ENCODE measurements at regions not wholly inside any gene's neighbourhood (a gene's known extent, or its start where the extent isn't known, plus 50 kb on each side); places are given as distances from the start of the nearest gene placed in this dataset.

DNA sequence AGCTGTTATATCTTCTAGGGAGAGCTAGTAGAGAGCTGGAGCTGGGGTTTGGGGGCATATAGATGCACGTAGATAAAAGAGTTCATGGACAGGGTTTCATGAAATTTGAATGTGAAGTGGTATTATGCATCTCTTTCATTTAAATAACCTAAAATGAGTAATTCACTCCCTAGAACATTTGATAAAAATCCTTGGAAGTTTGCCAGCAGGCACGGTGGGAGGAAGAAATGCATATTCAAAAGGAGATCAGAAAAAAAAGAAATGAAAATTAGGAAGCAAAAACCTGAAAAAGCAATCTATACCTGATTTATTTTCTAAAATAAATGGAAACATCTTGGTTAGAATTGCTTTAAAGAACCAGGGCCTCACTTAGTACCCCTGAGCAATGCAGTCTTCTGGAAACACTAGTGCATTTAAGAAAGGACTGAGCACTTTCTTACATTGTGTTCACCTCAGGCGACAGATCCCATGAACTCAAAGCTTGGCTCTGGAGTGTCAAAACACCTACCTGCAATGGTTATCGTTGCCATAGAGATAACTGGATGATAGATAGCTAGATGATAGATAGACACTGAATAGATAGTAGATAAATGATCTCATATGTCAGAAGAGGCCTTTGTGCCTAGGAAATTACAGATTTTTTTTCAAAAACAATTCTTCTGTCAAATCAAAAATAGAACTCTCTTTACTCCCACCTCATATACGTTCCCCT lies 458.6 kb upstream of the THRB start:
- intact Hi-C loops (cut with micrococcal nuclease; ENCODE audit: unreplicated experiment) (no loop called here), in situ Hi-C loops (cut with HindIII; ENCODE audit: low pct_unique_long_range_greater_than_20kb, low sequenced_read_pairs) (no loop called here)
- Histone ChIP-seq H3K4me3 (ENCODE audit: low read depth in 2 of 2, low read length in 2 of 2) (no peak overlapping the region), H3K4me1 (ENCODE audit: control insufficient read depth, insufficient read depth, low read length) (no peaks in the 10 kb centered on the region), H3K27me3 (ENCODE audit: control insufficient read depth, insufficient read depth, low read length) (no peaks in the 10 kb centered on the region), H3K36me3 (ENCODE audit: control insufficient read depth, insufficient read depth, low read length) (no peaks in the 10 kb centered on the region), H3K27ac (ENCODE audit: low read length) (no peak overlapping the region), H3K9me3 (ENCODE audit: control insufficient read depth, insufficient read depth, low read depth, low read length) (no peaks in the 10 kb centered on the region)
- BruUV-seq (replicated peaks): no TSS peak
- CTCF ChIA-PET: no interaction called here
- POLR2A ChIA-PET: no interaction called here
- TF ChIP-seq, protein P1, sequence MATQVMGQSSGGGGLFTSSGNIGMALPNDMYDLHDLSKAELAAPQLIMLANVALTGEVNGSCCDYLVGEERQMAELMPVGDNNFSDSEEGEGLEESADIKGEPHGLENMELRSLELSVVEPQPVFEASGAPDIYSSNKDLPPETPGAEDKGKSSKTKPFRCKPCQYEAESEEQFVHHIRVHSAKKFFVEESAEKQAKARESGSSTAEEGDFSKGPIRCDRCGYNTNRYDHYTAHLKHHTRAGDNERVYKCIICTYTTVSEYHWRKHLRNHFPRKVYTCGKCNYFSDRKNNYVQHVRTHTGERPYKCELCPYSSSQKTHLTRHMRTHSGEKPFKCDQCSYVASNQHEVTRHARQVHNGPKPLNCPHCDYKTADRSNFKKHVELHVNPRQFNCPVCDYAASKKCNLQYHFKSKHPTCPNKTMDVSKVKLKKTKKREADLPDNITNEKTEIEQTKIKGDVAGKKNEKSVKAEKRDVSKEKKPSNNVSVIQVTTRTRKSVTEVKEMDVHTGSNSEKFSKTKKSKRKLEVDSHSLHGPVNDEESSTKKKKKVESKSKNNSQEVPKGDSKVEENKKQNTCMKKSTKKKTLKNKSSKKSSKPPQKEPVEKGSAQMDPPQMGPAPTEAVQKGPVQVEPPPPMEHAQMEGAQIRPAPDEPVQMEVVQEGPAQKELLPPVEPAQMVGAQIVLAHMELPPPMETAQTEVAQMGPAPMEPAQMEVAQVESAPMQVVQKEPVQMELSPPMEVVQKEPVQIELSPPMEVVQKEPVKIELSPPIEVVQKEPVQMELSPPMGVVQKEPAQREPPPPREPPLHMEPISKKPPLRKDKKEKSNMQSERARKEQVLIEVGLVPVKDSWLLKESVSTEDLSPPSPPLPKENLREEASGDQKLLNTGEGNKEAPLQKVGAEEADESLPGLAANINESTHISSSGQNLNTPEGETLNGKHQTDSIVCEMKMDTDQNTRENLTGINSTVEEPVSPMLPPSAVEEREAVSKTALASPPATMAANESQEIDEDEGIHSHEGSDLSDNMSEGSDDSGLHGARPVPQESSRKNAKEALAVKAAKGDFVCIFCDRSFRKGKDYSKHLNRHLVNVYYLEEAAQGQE (IDR thresholded peaks at IDR 0.05; ENCODE audit: insufficient read depth in 1 of 2, low read depth in 2 of 2, low read length in 1 of 2): no peak
- no peak for TF ChIP-seq TCF7L2 (IDR thresholded peaks at IDR 0.05; ENCODE audit: low read depth, low read length)
- no peak for TF ChIP-seq POLR2AphosphoS5 (IDR thresholded peaks at IDR 0.05; ENCODE audit: low read depth, low read length)
- TF ChIP-seq SIN3A (IDR thresholded peaks at IDR 0.05; ENCODE audit: borderline replicate concordance, insufficient read depth, low read depth, low read length): no peak
- TF ChIP-seq, protein P2, sequence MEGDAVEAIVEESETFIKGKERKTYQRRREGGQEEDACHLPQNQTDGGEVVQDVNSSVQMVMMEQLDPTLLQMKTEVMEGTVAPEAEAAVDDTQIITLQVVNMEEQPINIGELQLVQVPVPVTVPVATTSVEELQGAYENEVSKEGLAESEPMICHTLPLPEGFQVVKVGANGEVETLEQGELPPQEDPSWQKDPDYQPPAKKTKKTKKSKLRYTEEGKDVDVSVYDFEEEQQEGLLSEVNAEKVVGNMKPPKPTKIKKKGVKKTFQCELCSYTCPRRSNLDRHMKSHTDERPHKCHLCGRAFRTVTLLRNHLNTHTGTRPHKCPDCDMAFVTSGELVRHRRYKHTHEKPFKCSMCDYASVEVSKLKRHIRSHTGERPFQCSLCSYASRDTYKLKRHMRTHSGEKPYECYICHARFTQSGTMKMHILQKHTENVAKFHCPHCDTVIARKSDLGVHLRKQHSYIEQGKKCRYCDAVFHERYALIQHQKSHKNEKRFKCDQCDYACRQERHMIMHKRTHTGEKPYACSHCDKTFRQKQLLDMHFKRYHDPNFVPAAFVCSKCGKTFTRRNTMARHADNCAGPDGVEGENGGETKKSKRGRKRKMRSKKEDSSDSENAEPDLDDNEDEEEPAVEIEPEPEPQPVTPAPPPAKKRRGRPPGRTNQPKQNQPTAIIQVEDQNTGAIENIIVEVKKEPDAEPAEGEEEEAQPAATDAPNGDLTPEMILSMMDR (IDR thresholded peaks at IDR 0.05): no peak
- DNase-seq (ENCODE audit: low read depth, low spot score): no peak
- ATAC-seq: no peak

DNA sequence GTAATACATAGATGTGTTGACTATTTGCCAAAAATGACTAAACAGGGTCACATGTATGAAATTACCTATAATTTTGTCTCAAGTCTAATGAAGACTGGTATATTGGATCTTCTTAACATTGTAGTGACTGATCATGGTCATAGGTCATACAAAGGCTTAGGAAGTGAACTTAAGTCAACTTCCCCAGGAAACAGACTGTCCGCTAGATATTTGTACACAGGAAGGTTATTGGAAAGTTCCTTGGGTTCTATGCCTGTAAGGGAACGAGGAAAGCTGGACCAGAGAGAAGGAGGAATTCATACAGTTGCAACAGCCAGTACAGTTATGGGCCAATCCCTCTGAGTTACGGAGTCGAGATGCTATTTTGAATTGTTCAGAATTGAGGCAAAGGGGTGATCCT lies 462.0 kb upstream of the THRB start:
- no peaks in the 10 kb centered on the region for H3K36me3 ChIP-seq (ENCODE audit: control insufficient read depth, insufficient read depth, low read length)
- POLR2A ChIA-PET: no interaction called here
- intact Hi-C loops (cut with micrococcal nuclease; ENCODE audit: unreplicated experiment) (no loop called here), in situ Hi-C loops (cut with HindIII; ENCODE audit: low pct_unique_long_range_greater_than_20kb, low sequenced_read_pairs) (no loop called here)
- CTCF ChIA-PET: no interaction called here
- DNase-seq (ENCODE audit: low read depth, low spot score) (no peak), ATAC-seq (no peak)
- H3K4me3 ChIP-seq (ENCODE audit: low read depth in 2 of 2, low read length in 2 of 2): no peak overlapping the region
- H3K4me1 ChIP-seq (ENCODE audit: control insufficient read depth, insufficient read depth, low read length): no peaks in the 10 kb centered on the region
- TF ChIP-seq, protein P2 (IDR thresholded peaks at IDR 0.05): no peak
- TF ChIP-seq SIN3A (IDR thresholded peaks at IDR 0.05; ENCODE audit: borderline replicate concordance, insufficient read depth, low read depth, low read length) (no peak), TCF7L2 (IDR thresholded peaks at IDR 0.05; ENCODE audit: low read depth, low read length) (no peak), POLR2AphosphoS5 (IDR thresholded peaks at IDR 0.05; ENCODE audit: low read depth, low read length) (no peak)
- TF ChIP-seq, protein P1 (IDR thresholded peaks at IDR 0.05; ENCODE audit: insufficient read depth in 1 of 2, low read depth in 2 of 2, low read length in 1 of 2): no peak
- no peaks in the 10 kb centered on the region for H3K9me3 ChIP-seq (ENCODE audit: control insufficient read depth, insufficient read depth, low read depth, low read length)
- BruUV-seq (replicated peaks): no TSS peak
- H3K27me3 ChIP-seq (ENCODE audit: control insufficient read depth, insufficient read depth, low read length): no peaks in the 10 kb centered on the region
- H3K27ac ChIP-seq (ENCODE audit: low read length): no peak overlapping the region
